ENCODE measurements at regions not wholly inside any gene's neighbourhood (a gene's known extent, or its start where the extent isn't known, plus 50 kb on each side); places are given as distances from the start of the nearest gene placed in this dataset.

DNA sequence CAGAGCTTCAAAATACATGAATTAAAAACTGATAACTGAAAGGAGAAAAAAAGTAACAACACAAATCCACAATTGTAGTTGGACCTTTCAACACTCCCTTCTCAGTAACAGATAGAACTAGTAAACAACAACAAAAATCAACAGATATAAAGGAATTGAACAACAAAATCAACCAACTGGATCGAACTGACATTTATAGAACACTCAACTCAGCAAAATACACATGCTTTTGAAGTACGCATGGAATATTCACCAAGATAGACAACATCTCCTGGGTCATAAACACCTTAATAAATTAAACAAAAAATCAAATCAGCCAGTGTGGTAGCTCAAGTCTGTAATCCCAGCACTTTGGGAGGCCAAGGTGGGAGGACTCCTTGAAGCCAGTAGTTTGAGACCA, 63.3 kb downstream of the ILRUN start:
- no peak overlapping the region for H3K27ac ChIP-seq
- no peak for DNase-seq (ENCODE audit: low spot score)
- no peak overlapping the region for H3K4me3 ChIP-seq
- no peak for TF ChIP-seq CTCF (IDR thresholded peaks at IDR 0.05)

- Histone ChIP-seq H3K4me3 (no peak overlapping the region), H3K27ac (no peak overlapping the region)
- TF ChIP-seq CTCF (IDR thresholded peaks at IDR 0.05) = no peak
- no peak for DNase-seq (ENCODE audit: low spot score)
Observed at GRCh38 chr6:34630040-34630439, 66.5 kb downstream of the ILRUN start.

GRCh38 chr6:34627296-34627695, 69.3 kb downstream of the ILRUN start:
- no peak for TF ChIP-seq CTCF (IDR thresholded peaks at IDR 0.05)
- H3K27ac ChIP-seq = no peak overlapping the region
- DNase-seq (ENCODE audit: low spot score) = no peak
- no peak overlapping the region for H3K4me3 ChIP-seq

DNA sequence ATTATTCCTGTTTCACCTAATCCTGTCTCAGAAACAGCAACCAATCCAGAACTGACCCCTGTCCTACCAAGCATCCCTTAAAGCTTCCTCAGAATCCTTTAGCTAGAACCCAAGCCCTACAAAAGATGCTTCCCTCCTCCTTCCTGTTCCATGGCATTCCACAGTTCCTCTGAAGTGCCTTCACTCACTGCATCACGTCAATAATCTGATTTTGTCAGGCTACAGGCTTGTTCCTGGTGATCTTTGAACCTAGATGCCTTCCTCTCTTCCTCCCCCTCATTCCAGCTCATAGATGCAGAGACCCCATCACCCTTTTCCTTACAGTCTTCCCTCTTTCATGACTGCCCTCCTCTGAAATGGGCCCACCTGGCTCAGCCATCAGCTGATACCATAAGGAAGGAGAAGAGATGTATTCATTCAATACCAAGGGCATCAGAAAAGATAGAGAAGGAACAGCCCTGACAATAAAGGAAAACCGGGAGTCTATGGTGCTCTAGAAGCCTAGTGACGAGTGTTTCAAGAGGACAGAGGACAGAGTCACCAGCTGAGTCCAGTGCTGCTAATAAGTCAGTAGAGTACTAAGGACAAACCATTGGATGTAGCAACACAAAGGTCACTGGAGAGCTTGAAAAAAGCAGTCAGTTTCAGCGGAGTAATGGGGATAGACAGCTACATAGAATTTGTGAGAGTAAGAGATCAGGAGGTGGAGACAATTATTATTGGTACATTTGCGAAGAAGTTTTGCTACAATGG, 62.5 kb upstream of the SPDEF start:
- no peak overlapping the region for H3K27ac ChIP-seq
- TF ChIP-seq CTCF (IDR thresholded peaks at IDR 0.05) = no peak
- no peak overlapping the region for H3K4me3 ChIP-seq
- no peak for DNase-seq (ENCODE audit: low spot score)

DNA sequence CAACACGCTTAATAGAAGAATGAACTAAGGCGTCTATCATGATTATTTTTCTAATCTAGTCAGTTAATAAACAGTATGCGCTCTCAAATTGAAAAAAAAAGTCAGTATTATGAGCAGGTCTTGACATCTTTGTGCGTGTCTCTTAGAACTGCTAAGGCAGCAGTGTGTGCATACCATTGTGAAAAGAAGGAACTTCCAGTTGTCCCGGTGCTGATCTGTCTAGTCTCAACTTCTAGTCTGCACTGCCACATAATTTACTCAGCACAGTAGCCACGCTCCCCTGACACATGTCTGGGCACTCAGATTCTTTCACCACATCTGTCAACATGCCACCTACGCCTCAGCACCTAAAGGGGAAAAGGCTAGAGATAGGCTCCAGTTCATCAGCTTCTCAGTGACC, 61.1 kb upstream of the SPDEF start:
- no peak for DNase-seq (ENCODE audit: low spot score)

DNA sequence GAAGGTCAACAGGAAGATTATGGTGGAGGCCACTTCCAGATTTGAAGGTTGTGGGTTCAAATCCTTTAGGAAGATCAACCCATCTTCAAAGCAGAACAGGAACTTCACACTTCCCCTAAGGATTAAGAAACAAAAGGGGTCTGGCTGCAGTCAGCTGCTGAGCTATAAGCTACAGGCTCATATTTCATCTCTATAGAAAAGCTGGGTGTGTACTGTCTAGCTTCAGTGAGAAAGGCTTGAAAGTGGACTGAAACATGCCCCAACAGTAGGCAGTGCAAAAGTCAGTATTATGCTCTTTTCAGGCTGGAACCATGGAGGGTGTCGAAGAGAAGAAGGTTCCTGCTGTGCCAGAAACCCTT, 60.1 kb upstream of the SPDEF start:
- Histone ChIP-seq H3K27ac (no peak overlapping the region), H3K4me3 (no peak overlapping the region)
- no peak for DNase-seq (ENCODE audit: low spot score)
- TF ChIP-seq CTCF (IDR thresholded peaks at IDR 0.05) = no peak

More for the DNA sequence above, 61.1 kb upstream of the SPDEF start:
- Histone ChIP-seq H3K27ac (no peak overlapping the region), H3K4me3 (no peak overlapping the region)
- no peak for TF ChIP-seq CTCF (IDR thresholded peaks at IDR 0.05)

DNA sequence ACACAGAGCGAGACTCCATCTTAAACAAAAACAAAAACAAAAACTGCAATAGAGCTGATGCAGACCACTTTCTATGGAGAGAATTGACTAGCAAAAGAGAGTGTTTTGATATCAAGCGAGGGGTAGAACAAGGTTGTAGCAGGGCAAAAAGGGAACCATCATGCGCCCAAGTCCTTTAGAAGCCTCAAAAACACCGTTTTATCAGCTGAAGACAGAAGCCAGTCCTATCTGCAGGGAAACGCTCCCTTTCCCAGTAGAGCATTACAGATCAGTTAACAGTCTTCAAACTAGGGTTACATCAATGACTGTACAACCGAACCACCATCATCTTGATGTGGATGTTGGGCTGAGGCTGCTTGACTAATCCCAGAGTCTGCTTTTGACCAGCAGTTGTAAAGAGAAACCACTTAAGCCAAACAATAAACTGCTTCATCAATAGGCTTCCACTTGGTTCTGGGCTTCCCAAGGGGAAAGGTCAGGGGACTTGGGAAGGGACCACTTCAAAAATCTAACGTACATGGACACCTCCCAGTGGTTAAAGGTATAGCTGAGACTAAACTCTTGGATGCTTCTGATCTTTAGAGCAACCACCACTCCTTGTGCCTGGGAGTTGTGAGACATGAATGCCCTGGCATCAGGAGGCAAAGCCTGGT, 59.6 kb upstream of the SPDEF start:
- H3K4me3 ChIP-seq = no peak overlapping the region
- no peak for TF ChIP-seq CTCF (IDR thresholded peaks at IDR 0.05)
- no peak overlapping the region for H3K27ac ChIP-seq
- no peak for DNase-seq (ENCODE audit: low spot score)

Data from coronary artery (tissue), 2 donors.